ENCODE measurements at regions not wholly inside any gene's neighbourhood (a gene's known extent, or its start where the extent isn't known, plus 50 kb on each side); places are given as distances from the start of the nearest gene placed in this dataset.
"Not testable (repeated sequence)": the region's sequence is repeated elsewhere in the genome, so short reads cannot be mapped to it uniquely, and the experiment has no call there.

DNA sequence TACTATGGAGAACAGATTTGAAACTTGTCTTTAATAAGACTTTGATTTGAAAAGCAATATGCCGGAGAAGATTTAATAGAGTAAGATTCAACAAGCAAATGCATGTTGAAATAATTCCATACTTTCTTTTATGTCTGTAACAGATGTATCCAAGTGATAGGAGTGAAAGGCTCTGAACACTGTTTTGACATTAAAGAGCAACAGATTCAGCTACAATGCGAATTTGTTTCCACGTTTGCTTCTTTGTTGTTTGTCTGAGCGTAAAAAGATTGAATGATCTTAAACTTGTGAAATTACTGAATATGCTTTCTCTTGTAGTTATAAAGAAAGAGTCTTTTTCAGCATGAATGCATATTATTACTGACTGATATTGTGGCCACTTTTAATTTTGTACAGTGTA is 2612.9 kb downstream of the PCDH9 start:
- H3K27me3 ChIP-seq: no peaks in the 10 kb centered on the region
- WGBS, 4 donors: 84 to 89% (median 87%) methylated on average over 4 of the region's 4 CpGs
- H3K4me3 ChIP-seq: no peak overlapping the region
- TF ChIP-seq POLR2A (IDR thresholded peaks at IDR 0.05): no peak
- TF ChIP-seq, protein P1, sequence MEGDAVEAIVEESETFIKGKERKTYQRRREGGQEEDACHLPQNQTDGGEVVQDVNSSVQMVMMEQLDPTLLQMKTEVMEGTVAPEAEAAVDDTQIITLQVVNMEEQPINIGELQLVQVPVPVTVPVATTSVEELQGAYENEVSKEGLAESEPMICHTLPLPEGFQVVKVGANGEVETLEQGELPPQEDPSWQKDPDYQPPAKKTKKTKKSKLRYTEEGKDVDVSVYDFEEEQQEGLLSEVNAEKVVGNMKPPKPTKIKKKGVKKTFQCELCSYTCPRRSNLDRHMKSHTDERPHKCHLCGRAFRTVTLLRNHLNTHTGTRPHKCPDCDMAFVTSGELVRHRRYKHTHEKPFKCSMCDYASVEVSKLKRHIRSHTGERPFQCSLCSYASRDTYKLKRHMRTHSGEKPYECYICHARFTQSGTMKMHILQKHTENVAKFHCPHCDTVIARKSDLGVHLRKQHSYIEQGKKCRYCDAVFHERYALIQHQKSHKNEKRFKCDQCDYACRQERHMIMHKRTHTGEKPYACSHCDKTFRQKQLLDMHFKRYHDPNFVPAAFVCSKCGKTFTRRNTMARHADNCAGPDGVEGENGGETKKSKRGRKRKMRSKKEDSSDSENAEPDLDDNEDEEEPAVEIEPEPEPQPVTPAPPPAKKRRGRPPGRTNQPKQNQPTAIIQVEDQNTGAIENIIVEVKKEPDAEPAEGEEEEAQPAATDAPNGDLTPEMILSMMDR (IDR thresholded peaks at IDR 0.05): no peak
- no peak for DNase-seq
- H3K36me3 ChIP-seq (replicated peaks in 1 of 2): no peaks in the 10 kb centered on the region
- H3K4me1 ChIP-seq (replicated peaks in 1 of 2): no peaks in the 10 kb centered on the region
- no peak overlapping the region for H3K27ac ChIP-seq
- intact Hi-C loops (cut with DNase I): no loop called here
- no peaks in the 10 kb centered on the region for H3K9me3 ChIP-seq (replicated peaks in 1 of 3)

DNA sequence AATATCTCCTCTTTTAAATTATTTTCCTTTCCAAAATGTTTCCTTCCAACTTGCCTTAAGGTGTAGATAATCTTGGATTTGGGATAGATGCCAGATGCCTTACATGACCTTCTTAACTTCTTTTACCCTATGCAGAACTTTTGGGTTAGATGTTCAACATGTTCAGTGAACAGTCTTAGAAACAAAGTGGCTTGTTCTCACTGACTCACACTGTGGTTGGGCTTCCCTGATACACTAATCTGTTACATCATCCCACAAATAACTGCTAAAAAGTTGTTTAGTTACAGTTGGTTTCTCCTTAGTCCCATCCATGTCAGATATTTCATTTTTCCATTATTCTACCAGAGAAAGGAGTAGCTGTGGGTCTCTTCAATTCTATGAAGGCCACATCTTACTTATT is 2638.2 kb downstream of the PCDH9 start:
- no peak overlapping the region for H3K27ac ChIP-seq
- no peaks in the 10 kb centered on the region for H3K27me3 ChIP-seq
- H3K4me3 ChIP-seq: no peak overlapping the region
- intact Hi-C loops (cut with DNase I): no loop called here
- no peak for TF ChIP-seq POLR2A (IDR thresholded peaks at IDR 0.05)
- TF ChIP-seq, protein P1 (IDR thresholded peaks at IDR 0.05): no peak
- DNase-seq: no peak
- no peaks in the 10 kb centered on the region for H3K4me1 ChIP-seq (replicated peaks in 1 of 2)
- H3K9me3 ChIP-seq (replicated peaks in 1 of 3): no peaks in the 10 kb centered on the region
- no peaks in the 10 kb centered on the region for H3K36me3 ChIP-seq (replicated peaks in 1 of 2)

DNA sequence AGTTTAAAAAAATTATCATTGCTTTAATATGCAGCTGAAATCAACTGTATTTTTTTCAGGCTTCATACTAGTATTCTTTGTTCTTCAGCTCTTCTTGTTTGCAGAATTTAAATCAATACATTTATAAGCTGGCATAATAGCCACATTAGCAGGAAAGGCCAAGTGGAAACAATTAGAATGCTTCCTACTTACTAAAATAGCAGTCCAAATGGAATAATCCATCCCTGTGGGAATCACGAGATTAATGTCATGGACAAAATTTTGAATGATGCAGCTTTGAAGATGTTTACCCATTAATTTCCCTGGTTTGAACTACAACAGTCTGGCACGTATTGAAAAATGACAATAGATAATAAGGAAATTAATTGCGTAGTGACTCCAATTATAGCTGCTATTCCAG is 2650.8 kb downstream of the PCDH9 start:
- Histone ChIP-seq H3K4me1 (replicated peaks in 1 of 2) (no peaks in the 10 kb centered on the region), H3K9me3 (replicated peaks in 1 of 3) (no peaks in the 10 kb centered on the region), H3K27ac (no peak overlapping the region), H3K27me3 (no peaks in the 10 kb centered on the region), H3K36me3 (replicated peaks in 1 of 2) (no peaks in the 10 kb centered on the region), H3K4me3 (no peak overlapping the region)
- DNase-seq: no peak
- WGBS, 4 donors: 65 to 82% (median 73%) methylated on average over 3 of the region's 3 CpGs
- TF ChIP-seq, protein P1 (IDR thresholded peaks at IDR 0.05): no peak
- no peak for TF ChIP-seq POLR2A (IDR thresholded peaks at IDR 0.05)
- intact Hi-C loops (cut with DNase I): no loop called here

DNA sequence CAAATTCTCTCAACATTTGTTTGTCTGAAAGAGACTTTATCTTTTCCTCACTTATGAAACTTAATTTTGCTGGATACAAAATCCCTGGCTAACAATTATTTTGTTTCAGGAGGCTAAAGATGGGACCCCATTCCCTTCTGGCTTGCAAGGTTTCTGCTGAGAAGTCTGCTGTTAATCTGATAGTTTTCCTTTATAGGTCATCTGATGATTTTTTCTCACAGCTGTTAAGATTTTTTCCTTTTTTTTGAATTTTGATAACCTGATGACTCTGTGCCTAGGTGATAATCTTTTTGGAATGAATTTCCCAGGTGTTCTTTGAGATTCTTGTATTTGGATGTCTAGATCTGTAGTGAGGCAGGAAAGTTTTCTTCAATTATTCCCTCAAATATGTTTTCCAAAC is 2661.4 kb downstream of the PCDH9 start:
- Histone ChIP-seq H3K27ac (no peak overlapping the region), H3K36me3 (replicated peaks in 1 of 2) (no peaks in the 10 kb centered on the region), H3K9me3 (replicated peaks in 1 of 3) (no peaks in the 10 kb centered on the region), H3K4me3 (no peak overlapping the region), H3K4me1 (replicated peaks in 1 of 2) (no peaks in the 10 kb centered on the region), H3K27me3 (no peaks in the 10 kb centered on the region)
- TF ChIP-seq, protein P1 (IDR thresholded peaks at IDR 0.05): no peak
- no peak for TF ChIP-seq POLR2A (IDR thresholded peaks at IDR 0.05)
- intact Hi-C loops (cut with DNase I): no loop called here
- no peak for DNase-seq

DNA sequence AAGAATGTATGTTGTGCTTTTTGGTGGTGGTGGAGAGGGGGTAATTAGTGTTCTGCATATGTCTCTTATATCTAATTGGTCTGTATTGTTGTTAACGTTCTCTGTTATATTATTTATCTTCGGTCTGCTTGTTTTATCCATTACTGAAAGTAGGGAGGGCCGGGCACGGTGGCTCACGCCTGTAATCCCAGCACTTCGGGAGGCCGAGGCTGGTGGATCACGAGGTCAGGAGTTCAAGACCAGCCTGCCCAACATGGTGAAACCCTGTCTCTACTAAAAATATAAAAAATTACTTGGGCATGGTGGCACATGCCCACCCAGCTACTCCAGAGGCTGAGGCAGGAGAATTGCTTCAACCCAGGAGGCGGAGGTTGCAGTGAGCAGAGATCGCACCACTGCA is 2672.1 kb downstream of the PCDH9 start:
- 82 to 87% (median 86%) methylated on average over 10 of the region's 10 CpGs for WGBS, 4 donors
- H3K9me3 ChIP-seq (replicated peaks in 1 of 3); H3K27ac ChIP-seq; H3K4me1 ChIP-seq (replicated peaks in 1 of 2); DNase-seq; H3K4me3 ChIP-seq; H3K27me3 ChIP-seq; intact Hi-C loops (cut with DNase I); H3K36me3 ChIP-seq (replicated peaks in 1 of 2): not testable (repeated sequence)
